ENCODE measurements at regions not wholly inside any gene's neighbourhood (a gene's known extent, or its start where the extent isn't known, plus 50 kb on each side); places are given as distances from the start of the nearest gene placed in this dataset.

GRCh38 chr12:132393245-132393795 lies 63.9 kb upstream of the GALNT9 start:
- DNase-seq: no peak

DNA sequence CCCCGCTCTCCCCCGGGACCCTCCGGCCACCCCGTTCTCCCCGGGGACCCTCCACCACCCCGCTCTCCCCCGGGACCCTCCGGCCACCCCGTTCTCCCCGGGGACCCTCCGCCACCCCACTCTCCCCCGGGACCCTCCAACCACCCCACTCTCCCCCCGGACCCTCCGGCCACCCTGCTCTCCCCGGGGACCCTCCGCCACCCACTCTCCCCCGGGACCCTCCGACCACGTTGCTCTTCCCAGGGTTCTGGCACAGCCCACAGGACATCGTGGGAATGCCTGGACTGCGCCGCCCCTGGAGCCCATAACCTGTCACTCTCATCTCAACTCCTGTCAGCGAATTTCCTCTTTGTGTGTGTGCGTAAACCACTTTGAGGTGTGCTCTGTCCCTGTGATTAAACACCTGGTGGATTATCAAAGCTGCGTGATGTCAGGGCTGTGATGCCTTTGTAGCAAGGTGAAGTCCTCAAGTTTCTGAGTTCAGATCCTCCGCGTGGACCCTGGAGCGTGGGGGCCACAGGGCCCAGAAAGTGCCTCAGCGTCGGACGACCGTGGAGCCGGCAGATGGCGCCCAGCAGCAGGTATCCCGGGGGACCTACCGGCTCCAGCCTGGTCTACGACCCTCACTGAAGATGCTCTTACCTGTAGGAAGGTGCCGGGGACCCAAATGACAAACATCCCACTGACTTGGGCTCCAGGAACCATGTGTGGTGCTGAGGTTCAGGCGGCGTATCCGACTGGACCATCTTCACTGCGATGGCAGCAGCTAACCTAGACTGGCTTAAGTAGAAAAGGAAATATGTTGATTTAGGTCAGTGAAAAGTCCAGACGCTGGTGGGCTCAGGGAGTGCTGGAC lies 63.2 kb upstream of the GALNT9 start:
- no peak for DNase-seq

DNA sequence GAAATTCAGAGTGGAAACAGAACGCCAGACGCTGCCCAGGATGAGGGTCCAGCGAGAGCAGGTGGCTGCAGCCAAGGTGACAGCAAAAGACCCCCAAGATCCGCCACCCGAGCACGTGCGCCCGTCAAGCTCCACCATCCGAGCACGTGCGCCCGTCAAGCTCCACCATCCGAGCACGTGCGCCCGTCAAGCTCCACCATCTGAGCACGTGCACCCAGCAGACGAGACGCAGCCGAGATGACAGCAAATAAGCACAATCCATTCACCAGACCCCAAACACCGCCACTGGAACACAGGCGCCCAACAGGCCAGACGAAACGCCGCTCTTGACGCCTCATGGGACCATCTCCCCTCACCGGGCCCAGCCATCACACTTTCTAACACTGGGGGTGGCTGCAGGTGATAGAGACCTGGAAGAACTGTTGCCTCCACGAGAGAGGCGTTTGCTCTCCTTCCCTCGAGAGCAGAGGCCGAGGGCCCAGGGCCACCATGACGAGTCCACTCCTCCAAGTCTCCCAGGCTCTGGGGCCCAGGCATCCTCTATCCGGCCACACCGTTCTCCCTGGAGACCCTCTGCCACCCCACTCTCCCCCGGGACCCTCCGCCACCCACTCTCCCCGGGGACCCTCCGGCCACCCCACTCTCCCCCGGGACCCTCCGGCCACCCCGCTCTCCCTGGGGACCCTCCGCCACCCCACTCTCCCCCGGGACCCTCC lies 62.1 kb upstream of the GALNT9 start:
- DNase-seq: no peak

- DNase-seq: no peak
Observed at GRCh38 chr12:132390287-132391076, 61.1 kb upstream of the GALNT9 start.

DNA sequence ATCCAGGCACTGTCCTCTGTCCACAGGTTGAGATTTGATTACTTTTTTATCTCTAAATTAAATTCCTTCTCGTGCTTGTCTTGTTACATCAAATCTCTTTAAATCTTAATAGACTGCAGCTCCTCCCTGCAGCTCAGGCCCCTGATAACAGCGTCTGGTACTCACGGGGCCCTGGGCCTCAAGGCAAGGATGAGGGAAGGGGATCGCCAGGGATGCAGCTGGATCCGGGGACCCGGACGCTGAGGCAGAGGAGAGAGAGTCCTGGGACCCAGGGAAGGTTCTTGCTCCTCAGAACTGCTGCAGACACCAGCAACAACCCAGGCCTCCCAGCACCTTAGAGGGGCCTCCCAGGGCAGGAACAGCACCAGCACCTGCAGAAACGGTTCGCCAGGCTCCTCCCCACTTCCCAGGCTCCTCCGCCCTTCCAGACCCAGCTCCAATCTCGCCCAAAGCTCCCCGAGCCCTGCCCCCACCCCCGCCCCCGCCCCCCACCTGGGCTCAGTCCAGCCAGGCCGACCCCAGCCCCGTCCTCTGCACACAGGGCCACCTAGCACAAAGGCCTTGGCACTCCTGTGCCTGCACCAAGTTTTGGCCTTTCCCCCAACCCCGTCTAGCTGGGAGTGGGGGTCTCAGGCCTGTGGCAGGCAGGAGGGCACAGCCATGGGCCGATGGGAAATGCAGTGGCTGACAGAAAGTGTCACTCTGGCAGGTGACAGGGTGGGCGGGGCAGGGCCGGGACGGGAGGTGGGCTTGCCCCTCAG lies 60.3 kb upstream of the GALNT9 start:
- no peak for DNase-seq

DNA sequence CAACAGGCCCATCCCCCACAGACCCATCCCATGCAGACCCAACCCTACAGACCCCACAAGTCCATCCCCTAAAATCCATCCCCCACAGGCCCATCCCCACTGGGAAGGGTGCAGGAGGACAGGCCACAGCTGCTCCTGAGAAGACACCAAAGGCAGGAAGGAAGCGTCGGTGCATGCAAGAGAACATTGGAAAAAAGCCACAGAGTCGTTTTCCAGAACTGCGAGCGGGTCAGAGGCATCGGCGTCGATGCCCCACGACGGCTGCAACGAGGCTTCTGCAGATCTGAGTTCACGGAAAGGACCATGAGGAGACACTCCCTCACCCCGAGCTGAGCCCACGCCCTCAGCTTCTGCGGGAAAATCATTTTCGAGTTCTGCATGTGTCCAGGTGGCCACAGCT lies 59.6 kb upstream of the GALNT9 start:
- no peak for DNase-seq

- no peak for DNase-seq
Observed at GRCh38 chr12:132388379-132389015, 59.1 kb upstream of the GALNT9 start.

DNA sequence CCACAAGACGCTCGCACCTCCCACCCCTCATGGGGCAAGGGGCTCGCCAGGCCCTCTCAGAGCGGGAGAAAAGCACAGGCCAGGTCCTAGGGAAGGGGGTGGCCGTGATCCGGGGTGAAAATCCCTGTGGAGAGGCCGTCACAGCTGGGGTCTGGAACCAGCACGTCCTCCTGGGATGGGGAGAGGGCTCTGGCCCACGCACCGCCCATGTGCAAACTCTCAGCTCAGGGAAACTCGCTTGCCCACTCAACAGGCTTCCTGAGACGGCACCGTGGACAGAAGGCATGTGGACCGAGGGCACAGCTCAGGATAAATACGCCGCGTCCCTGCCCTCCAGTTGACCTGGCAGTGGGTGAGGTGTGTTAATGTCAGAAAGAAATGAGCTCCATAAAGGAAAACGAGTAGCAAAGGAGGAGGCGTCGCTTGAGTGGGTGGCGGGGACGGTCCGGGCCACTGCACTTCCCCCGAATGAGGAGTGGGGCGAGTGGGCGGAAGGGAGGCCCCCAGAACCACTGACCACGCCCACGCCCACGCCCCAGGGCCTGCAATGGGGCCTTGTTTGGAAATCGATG lies 57.6 kb upstream of the GALNT9 start:
- DNase-seq: no peak

GRCh38 chr12:132385923-132386751 lies 56.7 kb upstream of the GALNT9 start:
- DNase-seq: no peak

DNA sequence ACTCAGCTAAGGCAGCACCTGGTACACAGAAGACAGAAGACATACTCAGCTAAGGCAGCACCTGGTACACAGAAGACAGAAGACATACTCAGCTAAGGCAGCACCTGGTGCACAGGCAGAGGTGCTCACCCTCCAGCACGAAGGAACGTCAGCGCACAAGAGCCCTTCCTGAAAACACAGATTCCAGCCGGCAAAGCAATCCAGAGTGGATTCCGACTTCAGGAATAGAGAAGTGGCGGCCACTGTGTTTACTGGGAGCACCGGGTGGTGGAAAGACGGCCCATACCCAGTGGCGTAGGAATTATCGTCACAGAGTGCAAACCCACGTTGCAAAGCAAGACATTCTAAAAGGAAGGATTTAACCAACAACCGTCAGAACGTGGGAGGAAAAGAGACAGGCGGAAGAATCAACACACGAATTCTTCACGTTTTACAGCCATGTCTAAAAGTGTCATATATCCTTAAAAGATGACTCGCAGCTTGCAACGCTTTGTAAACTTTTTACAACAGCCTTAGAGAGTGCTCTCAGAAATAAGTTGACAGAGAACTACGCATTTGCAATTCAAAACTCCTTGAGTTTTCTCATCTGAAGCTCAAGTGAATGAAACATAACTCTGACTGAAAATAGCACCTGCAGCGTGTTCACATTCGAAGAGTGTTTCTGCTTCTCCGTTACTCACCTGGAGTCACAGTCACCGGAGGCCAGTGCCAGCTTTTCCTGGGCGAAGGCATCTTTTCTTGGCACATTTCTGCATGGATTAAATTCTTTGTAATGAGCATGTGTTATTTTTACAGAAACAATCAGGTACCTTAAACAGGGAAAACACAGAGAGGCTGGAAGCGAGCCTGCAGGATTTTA lies 55.8 kb upstream of the GALNT9 start:
- DNase-seq: no peak

- no peak for DNase-seq
Observed at GRCh38 chr12:132380641-132381040, 51.3 kb upstream of the GALNT9 start.

- no peak for DNase-seq
Observed at GRCh38 chr12:132379996-132380395, 50.6 kb upstream of the GALNT9 start.

DNA sequence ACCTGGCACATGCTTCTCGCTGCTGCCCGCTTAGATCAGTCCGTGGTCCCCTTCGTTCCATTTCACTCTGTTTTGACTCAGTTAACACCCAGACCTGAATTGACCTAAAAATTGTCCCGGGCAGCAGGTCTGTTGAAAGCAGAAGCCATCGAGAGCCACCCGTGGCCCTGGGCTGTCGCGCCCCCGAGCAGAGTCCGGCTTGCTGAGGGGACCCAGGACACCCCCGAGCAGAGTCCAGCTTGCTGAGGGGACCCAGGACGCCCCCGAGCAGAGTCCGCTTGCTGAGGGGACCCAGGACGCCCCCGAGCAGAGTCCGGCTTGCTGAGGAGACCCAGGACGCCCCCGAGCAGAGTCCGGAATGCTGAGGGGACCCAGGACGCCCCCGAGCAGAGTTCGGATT lies 50.2 kb upstream of the GALNT9 start:
- no peak for DNase-seq

All from stimulated activated CD4-positive, alpha-beta T cell treated with anti-CD3 and anti-CD28 coated beads, Interleukin-15, amount 100 ng/mL, for 24 hours (primary cell).